WTC11 (cell line): ENCODE measurements at regions not wholly inside any gene's neighbourhood (a gene's known extent, or its start where the extent isn't known, plus 50 kb on each side); places are given as distances from the start of the nearest gene placed in this dataset.

Source experiments
- ATAC-seq: fragments of 200-7000 bp; cut with Tn5 transposase; 2 replicates; pipeline ENCODE4 v1.10.0; 2021; ENCODE audit warnings: mild to moderate bottlenecking, moderate library complexity
- CTCF ChIA-PET: fragments of 300-600 bp; sonication (Branson Sonifier 250); formaldehyde crosslinking; loops from one replicate; lab custom pipeline; 2021; ENCODE audit warnings: antibody characterized with exemption; lab: Charles Lee
- POLR2A ChIA-PET: fragments of 350-600 bp; sonication (Branson Sonifier 250); formaldehyde crosslinking; loops from one replicate; lab custom pipeline; 2021; ENCODE audit warnings: antibody characterized with exemption; lab: Charles Lee
- DNase-seq: peaks from one replicate; pipeline ENCODE4 v3.0.0; 2021; ENCODE audit warnings: low spot score
- H3K27ac Mint-ChIP-seq: 2 replicates; pipeline ENCODE4 v1.8.0; 2021; ENCODE audit warnings: mixed read lengths
- H3K27me3 Mint-ChIP-seq: 2 replicates; pipeline ENCODE4 v1.8.0; 2021; ENCODE audit warnings: low read depth, mild to moderate bottlenecking, moderate library complexity, mixed read lengths
- H3K36me3 Mint-ChIP-seq: 2 replicates; pipeline ENCODE4 v1.8.0; 2021; ENCODE audit warnings: mixed read lengths
- H3K4me1 Mint-ChIP-seq: 2 replicates; pipeline ENCODE4 v1.8.0; 2022; ENCODE audit warnings: mixed read lengths
- H3K4me3 Mint-ChIP-seq: 2 replicates; pipeline ENCODE4 v1.8.0; 2021; ENCODE audit warnings: mild to moderate bottlenecking, moderate library complexity, mixed read lengths
- H3K9me3 Mint-ChIP-seq: 2 replicates; pipeline ENCODE4 v1.8.0; 2021; ENCODE audit warnings: mixed read lengths
- FOXJ3 ChIP-seq: sonication (generic); formaldehyde crosslinking; IDR thresholded peaks from 2 replicates; pipeline ENCODE4 v1.9.0; 2021; ENCODE audit warnings: missing genetic modification reagents, mild to moderate bottlenecking, borderline replicate concordance
- FOXK1 ChIP-seq: sonication (generic); formaldehyde crosslinking; IDR thresholded peaks from 2 replicates; pipeline ENCODE4 v1.8.0; 2022; ENCODE audit warnings: mild to moderate bottlenecking, moderate library complexity, missing genetic modification reagents
- FOXP1 ChIP-seq: sonication (generic); formaldehyde crosslinking; IDR thresholded peaks from 2 replicates; pipeline ENCODE4 v1.8.0; 2022; ENCODE audit warnings: missing genetic modification reagents, mild to moderate bottlenecking, moderate library complexity, borderline replicate concordance
- NFATC4 ChIP-seq: fragments of 250-450 bp; sonication (Bioruptor Pico); IDR thresholded peaks from 2 replicates; pipeline ENCODE4 v1.9.0; 2021; ENCODE audit warnings: mild to moderate bottlenecking
- SP1 ChIP-seq: sonication (generic); formaldehyde crosslinking; conservative IDR thresholded peaks from 2 replicates; pipeline ENCODE4 v1.8.1; 2022; ENCODE audit warnings: missing genetic modification reagents
- ZNF219 ChIP-seq: sonication (generic); formaldehyde crosslinking; IDR thresholded peaks from 2 replicates; pipeline ENCODE4 v1.8.0; 2023; ENCODE audit warnings: missing genetic modification reagents, mild to moderate bottlenecking, borderline replicate concordance

DNA sequence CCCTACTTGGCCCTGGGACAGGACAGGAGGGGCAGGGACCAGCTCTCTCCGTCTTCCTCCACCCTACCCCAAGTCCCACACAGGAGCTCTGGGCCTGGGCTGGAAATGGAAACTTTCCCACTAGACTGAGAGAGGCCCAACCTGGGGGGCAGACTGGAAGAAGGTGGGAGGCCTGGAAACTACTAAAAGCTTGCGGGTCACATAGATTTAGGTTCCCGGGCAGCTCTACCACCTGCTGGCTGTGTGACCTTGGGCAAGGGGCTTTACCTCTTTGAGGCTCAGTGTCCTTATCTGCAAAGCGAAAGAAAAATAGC lies 49.9 kb upstream of the CCDC174 start:
- Mint-ChIP-seq H3K4me1 (peaks cover 12% of the 10 kb centered on the region), H3K9me3 (peaks cover 9% of the 10 kb centered on the region), H3K36me3 (no peaks in the 10 kb centered on the region; the same call in 1 of the 2 replicates), H3K4me3 (peak overlapping the region; percentile 71), H3K27me3 (peaks cover 32% of the 10 kb centered on the region), H3K27ac (no peak overlapping the region)
- ChIA-PET POLR2A (no interaction called here), CTCF (interaction anchor here (0.5 to 2.5 kb wide), 23 partner anchors 9 to 423 kb away, joined by 3 to 13 read pairs (median 4); partner anchors contain the start of genes CCDC174 and LSM3)
- ATAC-seq = peak; percentile 6
- TF ChIP-seq NFATC4 (CRISPR knock-in tag) = no peak
- no peak for TF ChIP-seq FOXJ3
- TF ChIP-seq SP1 = no peak
- TF ChIP-seq FOXK1 (CRISPR knock-in tag) = no peak
- no peak for TF ChIP-seq ZNF219
- no peak for TF ChIP-seq FOXP1 (CRISPR knock-in tag)
- DNase-seq = no peak
